Liver (tissue), 3 donors: ENCODE measurements at regions not wholly inside any gene's neighbourhood (a gene's known extent, or its start where the extent isn't known, plus 50 kb on each side); places are given as distances from the start of the nearest gene placed in this dataset.

Experiments used
- CTCF ChIP-seq: fragments of 150-350 bp; IDR thresholded peaks from 2 replicates; pipeline ENCODE4 v1.5.1; 2017; ENCODE audit warnings: improper control_type of control experiment, low read depth, low read length; ENCODE audit not compliant: missing input control
- FOXA1 ChIP-seq: IDR thresholded peaks from 2 replicates; pipeline ENCODE4 v1.6.1; 2016; ENCODE audit warnings: antibody characterized with exemption
- MAX ChIP-seq: IDR thresholded peaks from 2 replicates; pipeline ENCODE4 v1.6.1; 2016; ENCODE audit warnings: antibody characterized with exemption
- NR2F2 ChIP-seq: IDR thresholded peaks from 2 replicates; pipeline ENCODE4 v1.6.1; 2016; ENCODE audit warnings: antibody characterized with exemption
- RAD21 ChIP-seq, 2 donors: IDR thresholded peaks; 2 replicates each; pipeline ENCODE4 v1.6.1; 2016; ENCODE audit warnings: antibody characterized with exemption in 2 of 2, mild to moderate bottlenecking in 2 of 2
- REST ChIP-seq: IDR thresholded peaks from 2 replicates; pipeline ENCODE4 v1.6.1; 2016; ENCODE audit warnings: antibody characterized with exemption, mild to moderate bottlenecking
- RXRA ChIP-seq, 2 donors: IDR thresholded peaks; 2 replicates each; pipeline ENCODE4 v1.6.1; 2017 to 2018; ENCODE audit warnings: antibody characterized with exemption in 2 of 2, mild to moderate bottlenecking in 1 of 2
- TAF1 ChIP-seq: conservative IDR thresholded peaks from 2 replicates; pipeline ENCODE4 v1.6.1; 2016; ENCODE audit warnings: antibody characterized with exemption, mild to moderate bottlenecking
- YY1 ChIP-seq: IDR thresholded peaks from 2 replicates; pipeline ENCODE4 v1.6.1; 2016; ENCODE audit warnings: antibody characterized with exemption, mild to moderate bottlenecking
- ZBTB33 ChIP-seq: IDR thresholded peaks from 2 replicates; pipeline ENCODE4 v1.6.1; 2016; ENCODE audit warnings: antibody characterized with exemption
- donor health status: healthy.
- donor health status: healthy.

GRCh38 chr13:73832128-73832588, 302.0 kb downstream of the KLF12 start:
- TF ChIP-seq CTCF (no peak), RAD21 (IDR thresholded peaks at IDR 0.05) (no peak), FOXA1 (no peak), NR2F2 (no peak), REST (no peak), MAX (no peak), TAF1 (no peak), ZBTB33 (no peak), YY1 (no peak), RXRA (IDR thresholded peaks at IDR 0.05) (no peak)
